ENCODE measurements at regions not wholly inside any gene's neighbourhood (a gene's known extent, or its start where the extent isn't known, plus 50 kb on each side); places are given as distances from the start of the nearest gene placed in this dataset.

DNA sequence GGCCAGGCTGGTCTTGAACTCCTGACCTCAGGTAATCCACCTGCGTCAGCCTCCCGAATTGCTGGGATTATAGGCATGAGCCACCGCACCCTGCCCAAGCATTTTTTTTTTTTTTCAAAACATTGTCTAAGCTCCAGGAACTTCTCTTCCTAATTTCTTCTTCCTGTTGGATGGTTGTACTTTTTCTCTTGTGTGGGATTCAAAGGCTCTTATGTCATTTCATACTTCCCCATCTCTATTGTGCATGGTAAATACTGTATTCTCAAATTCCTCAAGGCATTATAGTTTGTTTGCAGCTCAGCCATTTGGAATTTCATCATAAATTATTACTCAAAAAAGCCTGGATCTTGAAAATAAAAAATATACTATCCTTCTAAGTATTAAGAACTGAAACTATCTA is 199.1 kb upstream of the GADL1 start:
- TF ChIP-seq, protein P1, sequence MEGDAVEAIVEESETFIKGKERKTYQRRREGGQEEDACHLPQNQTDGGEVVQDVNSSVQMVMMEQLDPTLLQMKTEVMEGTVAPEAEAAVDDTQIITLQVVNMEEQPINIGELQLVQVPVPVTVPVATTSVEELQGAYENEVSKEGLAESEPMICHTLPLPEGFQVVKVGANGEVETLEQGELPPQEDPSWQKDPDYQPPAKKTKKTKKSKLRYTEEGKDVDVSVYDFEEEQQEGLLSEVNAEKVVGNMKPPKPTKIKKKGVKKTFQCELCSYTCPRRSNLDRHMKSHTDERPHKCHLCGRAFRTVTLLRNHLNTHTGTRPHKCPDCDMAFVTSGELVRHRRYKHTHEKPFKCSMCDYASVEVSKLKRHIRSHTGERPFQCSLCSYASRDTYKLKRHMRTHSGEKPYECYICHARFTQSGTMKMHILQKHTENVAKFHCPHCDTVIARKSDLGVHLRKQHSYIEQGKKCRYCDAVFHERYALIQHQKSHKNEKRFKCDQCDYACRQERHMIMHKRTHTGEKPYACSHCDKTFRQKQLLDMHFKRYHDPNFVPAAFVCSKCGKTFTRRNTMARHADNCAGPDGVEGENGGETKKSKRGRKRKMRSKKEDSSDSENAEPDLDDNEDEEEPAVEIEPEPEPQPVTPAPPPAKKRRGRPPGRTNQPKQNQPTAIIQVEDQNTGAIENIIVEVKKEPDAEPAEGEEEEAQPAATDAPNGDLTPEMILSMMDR (IDR thresholded peaks at IDR 0.05): no peak
- TF ChIP-seq POLR2AphosphoS5 (IDR thresholded peaks at IDR 0.05): no peak
- no peak for TF ChIP-seq POLR2A (IDR thresholded peaks at IDR 0.05)

All from breast epithelium (tissue), 3 donors.